GM06990 (cell line): ENCODE measurements at regions not wholly inside any gene's neighbourhood (a gene's known extent, or its start where the extent isn't known, plus 50 kb on each side); places are given as distances from the start of the nearest gene placed in this dataset.

Experiments
- DNase-seq: peaks from one replicate; pipeline ENCODE4 v3.0.0-alpha.2; 2011; ENCODE audit not compliant: insufficient read length; ENCODE audit errors: extremely low read depth
- H3K27me3 ChIP-seq: replicated peaks from 2 replicates; pipeline ENCODE4 v1.6.0; 2011; ENCODE audit warnings: low read length; ENCODE audit not compliant: control insufficient read depth, insufficient read depth
- H3K36me3 ChIP-seq: 2 replicates; pipeline ENCODE4 v1.5.1; 2011; ENCODE audit warnings: low read length; ENCODE audit not compliant: control insufficient read depth, insufficient read depth
- H3K4me3 ChIP-seq: replicated peaks from 2 replicates; pipeline ENCODE4 v1.5.1; 2011; ENCODE audit warnings: low read depth, mild to moderate bottlenecking, control low read depth, low read length
- CTCF ChIP-seq: IDR thresholded peaks from 2 replicates; pipeline ENCODE4 v1.5.1; 2011; ENCODE audit warnings: low read length, control low read depth, mild to moderate bottlenecking, inconsistent platforms; ENCODE audit not compliant: insufficient read depth, poor library complexity, severe bottlenecking

GRCh38 chr1:218916720-218917119 is 257.0 kb upstream of the LYPLAL1 start:
- Histone ChIP-seq H3K4me3 (no peak overlapping the region), H3K27me3 (no peaks in the 10 kb centered on the region; the same call in 1 of the 2 replicates), H3K36me3 (no peaks in the 10 kb centered on the region)
- DNase-seq: no peak
- no peak for TF ChIP-seq CTCF

GRCh38 chr1:218917656-218918055 is 256.0 kb upstream of the LYPLAL1 start:
- Histone ChIP-seq H3K36me3 (no peaks in the 10 kb centered on the region), H3K4me3 (no peak overlapping the region), H3K27me3 (no peaks in the 10 kb centered on the region; the same call in 1 of the 2 replicates)
- TF ChIP-seq CTCF: no peak
- DNase-seq: no peak

- H3K4me3 ChIP-seq: no peak overlapping the region
- no peak for DNase-seq
- no peaks in the 10 kb centered on the region for H3K27me3 ChIP-seq
- no peak for TF ChIP-seq CTCF
- H3K36me3 ChIP-seq: no peaks in the 10 kb centered on the region
Observed at GRCh38 chr1:218925777-218926176, 247.9 kb upstream of the LYPLAL1 start.

GRCh38 chr1:218926631-218927030 is 247.0 kb upstream of the LYPLAL1 start:
- no peak for DNase-seq
- no peaks in the 10 kb centered on the region for H3K36me3 ChIP-seq
- H3K4me3 ChIP-seq: no peak overlapping the region
- no peaks in the 10 kb centered on the region for H3K27me3 ChIP-seq
- TF ChIP-seq CTCF: no peak

GRCh38 chr1:218930000-218930399 is 243.7 kb upstream of the LYPLAL1 start:
- no peak for TF ChIP-seq CTCF
- no peak for DNase-seq
- no peak overlapping the region for H3K4me3 ChIP-seq

More at GRCh38 chr1:218930000-218930399, 243.7 kb upstream of the LYPLAL1 start:
- Histone ChIP-seq H3K27me3 (no peaks in the 10 kb centered on the region), H3K36me3 (no peaks in the 10 kb centered on the region)
